HEK293T (cell line): ENCODE measurements at regions not wholly inside any gene's neighbourhood (a gene's known extent, or its start where the extent isn't known, plus 50 kb on each side); places are given as distances from the start of the nearest gene placed in this dataset.

Experiments used
- BHLHE40 ChIP-seq: fragments of 450-650 bp; IDR thresholded peaks from 2 replicates; pipeline ENCODE4 v1.6.1; 2016; ENCODE audit warnings: mild to moderate bottlenecking, moderate library complexity, borderline replicate concordance
- CTBP1 ChIP-seq: fragments of 450-650 bp; IDR thresholded peaks from 2 replicates; pipeline ENCODE4 v1.6.1; 2016; ENCODE audit warnings: borderline replicate concordance
- FOXA1 ChIP-seq: fragments of 450-650 bp; IDR thresholded peaks from 2 replicates; pipeline ENCODE4 v1.6.1; 2016; ENCODE audit warnings: mild to moderate bottlenecking
- FOXK2 ChIP-seq: fragments of 450-650 bp; IDR thresholded peaks from 2 replicates; pipeline ENCODE4 v1.6.1; 2016; ENCODE audit warnings: mild to moderate bottlenecking
- FOXM1 ChIP-seq: fragments of 450-650 bp; IDR thresholded peaks from 2 replicates; pipeline ENCODE4 v1.6.1; 2017; ENCODE audit warnings: mild to moderate bottlenecking, borderline replicate concordance
- SP1 ChIP-seq: fragments of 450-650 bp; IDR thresholded peaks from 2 replicates; pipeline ENCODE4 v1.6.1; 2017
- SUZ12 ChIP-seq: fragments of 450-650 bp; IDR thresholded peaks from 2 replicates; pipeline ENCODE4 v1.6.1; 2016; ENCODE audit warnings: mild to moderate bottlenecking
- TARDBP ChIP-seq: fragments of 450-650 bp; IDR thresholded peaks from 2 replicates; pipeline ENCODE4 v1.6.1; 2016

DNA sequence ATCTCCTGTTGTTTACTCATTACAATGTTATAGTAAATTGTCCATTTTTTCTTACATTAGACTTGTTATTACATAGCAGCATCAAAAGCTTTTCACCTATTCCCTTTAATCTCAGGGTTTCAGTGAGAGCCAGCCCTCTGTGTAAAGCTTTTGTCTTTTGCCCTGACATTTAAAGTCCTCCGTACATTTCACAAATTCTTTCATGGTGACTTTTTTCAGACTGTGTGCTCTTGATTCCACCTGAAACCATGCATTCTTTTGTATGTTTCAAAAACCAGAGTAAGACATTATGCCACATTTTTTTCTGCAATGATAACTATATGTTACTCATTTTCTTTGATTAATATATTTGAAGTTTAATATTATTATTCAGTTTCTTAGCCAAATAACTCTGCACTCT lies 781.4 kb upstream of the ROBO1 start:
- TF ChIP-seq FOXA1 (no peak), FOXM1 (no peak), TARDBP (no peak), FOXK2 (no peak), SUZ12 (no peak), CTBP1 (no peak), BHLHE40 (no peak), SP1 (no peak)
